ENCODE measurements at regions not wholly inside any gene's neighbourhood (a gene's known extent, or its start where the extent isn't known, plus 50 kb on each side); places are given as distances from the start of the nearest gene placed in this dataset.

GRCh38 chr7:136617176-136617575 lies 251.3 kb upstream of the CHRM2 start:
- H3K36me3 ChIP-seq (ENCODE audit: control insufficient read depth in 2 of 2, insufficient read depth in 2 of 2, low read length in 2 of 2), result no peaks in the 10 kb centered on the region
- no peak overlapping the region for H3K9ac ChIP-seq (ENCODE audit: low read length in 2 of 2)
- no peaks in the 10 kb centered on the region for H3K4me1 ChIP-seq (ENCODE audit: control insufficient read depth, insufficient read depth, low read length)
- H3K9me3 ChIP-seq (ENCODE audit: control insufficient read depth in 2 of 2, low read length in 2 of 2), result no peaks in the 10 kb centered on the region
- no peak overlapping the region for H3K27ac ChIP-seq (ENCODE audit: low read length)
- no peaks in the 10 kb centered on the region for H3K27me3 ChIP-seq (ENCODE audit: control insufficient read depth in 1 of 2, insufficient read depth in 2 of 2, low read length in 2 of 2)
- H3K4me3 ChIP-seq (ENCODE audit: low read length in 2 of 2), result no peak overlapping the region

- no peaks in the 10 kb centered on the region for H3K36me3 ChIP-seq (ENCODE audit: control insufficient read depth in 2 of 2, insufficient read depth in 2 of 2, low read length in 2 of 2)
Measured at GRCh38 chr7:136605532-136606329, 262.7 kb upstream of the CHRM2 start.

GRCh38 chr7:136601772-136602171 lies 266.7 kb upstream of the CHRM2 start:
- no peaks in the 10 kb centered on the region for H3K36me3 ChIP-seq (ENCODE audit: control insufficient read depth in 2 of 2, insufficient read depth in 2 of 2, low read length in 2 of 2)
- H3K9me3 ChIP-seq (ENCODE audit: control insufficient read depth in 2 of 2, low read length in 2 of 2), result no peaks in the 10 kb centered on the region
- H3K4me1 ChIP-seq (ENCODE audit: control insufficient read depth, insufficient read depth, low read length), result no peaks in the 10 kb centered on the region
- no peak overlapping the region for H3K9ac ChIP-seq (ENCODE audit: low read length in 2 of 2)
- no peaks in the 10 kb centered on the region for H3K27me3 ChIP-seq (ENCODE audit: control insufficient read depth in 1 of 2, insufficient read depth in 2 of 2, low read length in 2 of 2)
- no peak overlapping the region for H3K27ac ChIP-seq (ENCODE audit: low read length)
- H3K4me3 ChIP-seq (ENCODE audit: low read length in 2 of 2), result no peak overlapping the region

More at GRCh38 chr7:136605532-136606329, 262.7 kb upstream of the CHRM2 start:
- Histone ChIP-seq H3K27me3 (ENCODE audit: control insufficient read depth in 1 of 2, insufficient read depth in 2 of 2, low read length in 2 of 2) (no peaks in the 10 kb centered on the region), H3K27ac (ENCODE audit: low read length) (no peak overlapping the region), H3K4me3 (ENCODE audit: low read length in 2 of 2) (no peak overlapping the region), H3K4me1 (ENCODE audit: control insufficient read depth, insufficient read depth, low read length) (no peaks in the 10 kb centered on the region), H3K9ac (ENCODE audit: low read length in 2 of 2) (no peak overlapping the region), H3K9me3 (ENCODE audit: control insufficient read depth in 2 of 2, low read length in 2 of 2) (no peaks in the 10 kb centered on the region)

DNA sequence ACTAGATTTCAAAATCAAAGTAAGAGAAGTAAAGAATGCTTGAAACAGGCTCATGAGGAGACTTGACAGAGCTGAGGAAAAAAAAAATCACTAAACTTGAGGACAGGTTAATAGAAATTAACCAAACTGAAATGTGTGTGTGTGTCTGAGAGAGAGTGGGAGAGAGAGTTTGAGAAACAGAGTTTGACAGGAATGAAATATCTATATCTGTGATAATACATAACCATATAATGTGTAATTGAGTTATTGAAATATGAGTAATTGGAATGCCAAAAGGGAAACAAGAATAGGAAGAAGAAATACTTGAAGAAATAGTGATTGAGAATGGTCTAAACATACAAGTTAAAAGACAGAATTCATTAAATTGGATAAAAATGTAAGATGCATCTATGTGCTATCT lies 268.0 kb upstream of the CHRM2 start:
- Histone ChIP-seq H3K9ac (ENCODE audit: low read length in 2 of 2) (no peak overlapping the region), H3K4me1 (ENCODE audit: control insufficient read depth, insufficient read depth, low read length) (no peaks in the 10 kb centered on the region), H3K27ac (ENCODE audit: low read length) (no peak overlapping the region), H3K36me3 (ENCODE audit: control insufficient read depth in 2 of 2, insufficient read depth in 2 of 2, low read length in 2 of 2) (no peaks in the 10 kb centered on the region), H3K4me3 (ENCODE audit: low read length in 2 of 2) (no peak overlapping the region), H3K9me3 (ENCODE audit: control insufficient read depth in 2 of 2, low read length in 2 of 2) (no peaks in the 10 kb centered on the region), H3K27me3 (ENCODE audit: control insufficient read depth in 1 of 2, insufficient read depth in 2 of 2, low read length in 2 of 2) (no peaks in the 10 kb centered on the region)

- H3K36me3 ChIP-seq (ENCODE audit: control insufficient read depth in 2 of 2, insufficient read depth in 2 of 2, low read length in 2 of 2), result no peaks in the 10 kb centered on the region
- H3K4me3 ChIP-seq (ENCODE audit: low read length in 2 of 2), result no peak overlapping the region
- H3K27me3 ChIP-seq (ENCODE audit: control insufficient read depth in 1 of 2, insufficient read depth in 2 of 2, low read length in 2 of 2), result no peaks in the 10 kb centered on the region
- H3K9ac ChIP-seq (ENCODE audit: low read length in 2 of 2), result no peak overlapping the region
- H3K27ac ChIP-seq (ENCODE audit: low read length), result peak overlapping the region; percentile 26
- H3K9me3 ChIP-seq (ENCODE audit: control insufficient read depth in 2 of 2, low read length in 2 of 2), result no peaks in the 10 kb centered on the region
- peaks cover 5% of the 10 kb centered on the region for H3K4me1 ChIP-seq (ENCODE audit: control insufficient read depth, insufficient read depth, low read length)
Measured at GRCh38 chr7:136594739-136595144, 273.7 kb upstream of the CHRM2 start.

GRCh38 chr7:136588216-136588615 lies 280.2 kb upstream of the CHRM2 start:
- Histone ChIP-seq H3K4me3 (ENCODE audit: low read length in 2 of 2) (no peak overlapping the region), H3K9me3 (ENCODE audit: control insufficient read depth in 2 of 2, low read length in 2 of 2) (no peaks in the 10 kb centered on the region), H3K36me3 (ENCODE audit: control insufficient read depth in 2 of 2, insufficient read depth in 2 of 2, low read length in 2 of 2) (no peaks in the 10 kb centered on the region), H3K27ac (ENCODE audit: low read length) (peak overlapping the region; percentile 6), H3K27me3 (ENCODE audit: control insufficient read depth in 1 of 2, insufficient read depth in 2 of 2, low read length in 2 of 2) (no peaks in the 10 kb centered on the region), H3K9ac (ENCODE audit: low read length in 2 of 2) (no peak overlapping the region), H3K4me1 (ENCODE audit: control insufficient read depth, insufficient read depth, low read length) (no peaks in the 10 kb centered on the region)

GRCh38 chr7:136585954-136586670 lies 282.3 kb upstream of the CHRM2 start:
- Histone ChIP-seq H3K27ac (ENCODE audit: low read length) (no peak overlapping the region), H3K27me3 (ENCODE audit: control insufficient read depth in 1 of 2, insufficient read depth in 2 of 2, low read length in 2 of 2) (no peaks in the 10 kb centered on the region), H3K9ac (ENCODE audit: low read length in 2 of 2) (no peak overlapping the region), H3K36me3 (ENCODE audit: control insufficient read depth in 2 of 2, insufficient read depth in 2 of 2, low read length in 2 of 2) (no peaks in the 10 kb centered on the region), H3K9me3 (ENCODE audit: control insufficient read depth in 2 of 2, low read length in 2 of 2) (no peaks in the 10 kb centered on the region), H3K4me3 (ENCODE audit: low read length in 2 of 2) (no peak overlapping the region), H3K4me1 (ENCODE audit: control insufficient read depth, insufficient read depth, low read length) (no peaks in the 10 kb centered on the region)

DNA sequence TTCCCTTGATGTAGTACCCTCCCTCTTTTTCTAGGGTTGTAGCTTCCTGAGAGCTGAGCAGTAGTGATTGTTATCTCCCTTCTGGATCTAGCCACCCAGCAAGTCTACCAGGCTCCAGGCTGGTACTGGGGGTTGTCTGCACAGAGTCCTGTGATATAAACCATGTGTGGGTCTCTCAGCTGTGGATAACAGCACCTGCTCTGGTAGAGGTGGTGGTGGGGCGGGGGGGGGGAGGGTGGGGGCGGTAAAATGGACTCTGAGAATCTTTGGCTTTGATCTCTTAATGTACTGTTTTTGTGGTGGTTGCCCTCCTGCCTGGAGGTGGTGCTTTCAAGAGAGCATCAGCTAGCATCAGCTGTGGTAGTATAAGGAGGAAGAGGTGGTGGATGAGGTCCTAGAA lies 302.0 kb upstream of the CHRM2 start:
- H3K36me3 ChIP-seq (ENCODE audit: control insufficient read depth in 2 of 2, insufficient read depth in 2 of 2, low read length in 2 of 2), result no peaks in the 10 kb centered on the region
- H3K4me3 ChIP-seq (ENCODE audit: low read length in 2 of 2), result no peak overlapping the region
- no peak overlapping the region for H3K27ac ChIP-seq (ENCODE audit: low read length)
- no peaks in the 10 kb centered on the region for H3K27me3 ChIP-seq (ENCODE audit: control insufficient read depth in 1 of 2, insufficient read depth in 2 of 2, low read length in 2 of 2)
- H3K4me1 ChIP-seq (ENCODE audit: control insufficient read depth, insufficient read depth, low read length), result no peaks in the 10 kb centered on the region
- H3K9ac ChIP-seq (ENCODE audit: low read length in 2 of 2), result no peak overlapping the region
- no peaks in the 10 kb centered on the region for H3K9me3 ChIP-seq (ENCODE audit: control insufficient read depth in 2 of 2, low read length in 2 of 2)

DNA sequence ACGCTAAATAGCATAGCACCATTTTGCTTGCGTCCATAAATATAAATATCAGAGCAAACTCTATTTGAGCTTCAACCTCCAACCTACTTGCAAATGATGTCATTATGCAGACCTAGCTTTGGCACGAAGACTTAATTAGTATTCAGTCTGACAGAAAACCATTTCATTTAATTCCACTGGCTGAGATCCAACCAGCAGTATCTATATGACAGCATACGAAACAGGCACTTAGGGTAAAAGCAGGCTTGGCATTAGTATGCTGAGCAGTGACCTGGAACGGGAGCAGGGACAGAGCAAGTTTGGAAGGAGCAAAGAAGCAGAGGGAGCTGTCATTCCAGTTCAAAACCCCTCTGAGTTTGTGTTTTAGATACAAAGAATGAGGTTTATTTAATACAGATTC lies 312.5 kb upstream of the CHRM2 start:
- Histone ChIP-seq H3K36me3 (ENCODE audit: control insufficient read depth in 2 of 2, insufficient read depth in 2 of 2, low read length in 2 of 2) (no peaks in the 10 kb centered on the region), H3K27me3 (ENCODE audit: control insufficient read depth in 1 of 2, insufficient read depth in 2 of 2, low read length in 2 of 2) (no peaks in the 10 kb centered on the region), H3K4me3 (ENCODE audit: low read length in 2 of 2) (no peak overlapping the region), H3K9me3 (ENCODE audit: control insufficient read depth in 2 of 2, low read length in 2 of 2) (no peaks in the 10 kb centered on the region), H3K9ac (ENCODE audit: low read length in 2 of 2) (no peak overlapping the region), H3K4me1 (ENCODE audit: control insufficient read depth, insufficient read depth, low read length) (no peaks in the 10 kb centered on the region), H3K27ac (ENCODE audit: low read length) (no peak overlapping the region)

- H3K9me3 ChIP-seq (ENCODE audit: control insufficient read depth in 2 of 2, low read length in 2 of 2), result no peaks in the 10 kb centered on the region
- no peak overlapping the region for H3K4me3 ChIP-seq (ENCODE audit: low read length in 2 of 2)
- no peak overlapping the region for H3K27ac ChIP-seq (ENCODE audit: low read length)
- no peak overlapping the region for H3K9ac ChIP-seq (ENCODE audit: low read length in 2 of 2)
- no peaks in the 10 kb centered on the region for H3K36me3 ChIP-seq (ENCODE audit: control insufficient read depth in 2 of 2, insufficient read depth in 2 of 2, low read length in 2 of 2)
- no peaks in the 10 kb centered on the region for H3K27me3 ChIP-seq (ENCODE audit: control insufficient read depth in 1 of 2, insufficient read depth in 2 of 2, low read length in 2 of 2)
- H3K4me1 ChIP-seq (ENCODE audit: control insufficient read depth, insufficient read depth, low read length), result no peaks in the 10 kb centered on the region
Measured at GRCh38 chr7:136551618-136552017, 316.8 kb upstream of the CHRM2 start.

DNA sequence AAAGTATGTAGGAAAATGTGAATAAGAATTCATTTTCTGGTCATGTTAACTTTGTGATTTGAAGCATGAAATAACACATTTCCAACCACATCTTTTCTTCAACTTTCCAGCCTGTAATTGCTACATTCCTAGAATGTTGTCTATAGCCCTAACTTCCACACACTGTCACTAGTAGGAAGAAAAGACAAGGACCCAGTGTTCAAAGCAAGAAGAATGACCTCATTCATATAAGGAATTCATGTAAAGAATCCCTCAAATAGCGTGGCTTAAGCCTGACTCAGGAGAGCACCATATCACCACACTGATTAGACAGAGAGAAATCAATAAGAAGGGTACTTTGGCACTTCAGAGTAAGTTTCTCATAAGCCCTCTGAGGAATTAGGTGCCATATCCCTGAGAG lies 318.7 kb upstream of the CHRM2 start:
- Histone ChIP-seq H3K4me3 (ENCODE audit: low read length in 2 of 2) (no peak overlapping the region), H3K27ac (ENCODE audit: low read length) (no peak overlapping the region), H3K36me3 (ENCODE audit: control insufficient read depth in 2 of 2, insufficient read depth in 2 of 2, low read length in 2 of 2) (no peaks in the 10 kb centered on the region), H3K9me3 (ENCODE audit: control insufficient read depth in 2 of 2, low read length in 2 of 2) (no peaks in the 10 kb centered on the region), H3K9ac (ENCODE audit: low read length in 2 of 2) (no peak overlapping the region), H3K4me1 (ENCODE audit: control insufficient read depth, insufficient read depth, low read length) (no peaks in the 10 kb centered on the region), H3K27me3 (ENCODE audit: control insufficient read depth in 1 of 2, insufficient read depth in 2 of 2, low read length in 2 of 2) (no peaks in the 10 kb centered on the region)

All from stomach smooth muscle (tissue), 2 donors.